Gastroesophageal sphincter (tissue), 4 donors: ENCODE measurements at regions not wholly inside any gene's neighbourhood (a gene's known extent, or its start where the extent isn't known, plus 50 kb on each side); places are given as distances from the start of the nearest gene placed in this dataset.

Experiments
- ATAC-seq: fragments of 150-250 bp; one replicate; pipeline ENCODE4 v1.9.1; 2016; ENCODE audit warnings: mild to moderate bottlenecking, moderate library complexity
- H3K27ac ChIP-seq, 4 donors: fragments of 200-600 bp; sonication (generic) in 3 of 4; 1 replicate in 3 of 4; 2 replicates in 1 of 4; pipeline ENCODE4 v1.5.1; 2016 to 2019
- H3K27me3 ChIP-seq: fragments of 200-600 bp; sonication (generic); one replicate; pipeline ENCODE4 v1.5.1; 2019
- H3K36me3 ChIP-seq, 2 donors: fragments of 200-600 bp; sonication (generic); one replicate each; pipeline ENCODE4 v1.5.1; 2019; ENCODE audit warnings: control low read depth in 1 of 2
- H3K4me1 ChIP-seq, 3 donors: fragments of 200-600 bp; sonication (generic); 1 replicate in 2 of 3; 2 replicates in 1 of 3; pipeline ENCODE4 v1.5.1; 2016 to 2019; ENCODE audit warnings: control low read depth in 2 of 3
- H3K4me3 ChIP-seq, 2 donors: fragments of 200-600 bp; sonication (generic); one replicate each; pipeline ENCODE4 v1.5.1; 2019; ENCODE audit warnings: mild to moderate bottlenecking in 1 of 2, moderate library complexity in 1 of 2
- H3K9me3 ChIP-seq, 3 donors: fragments of 200-600 bp; sonication (generic); one replicate each; pipeline ENCODE4 v1.5.1; 2017 to 2019; ENCODE audit warnings: control low read depth in 2 of 3
- EP300 ChIP-seq: sonication (generic); formaldehyde crosslinking; IDR thresholded peaks from one replicate; pipeline ENCODE4 v1.6.1; 2017; ENCODE audit warnings: antibody characterized with exemption, mild to moderate bottlenecking
- POLR2A ChIP-seq, 2 donors: fragments of 450-650 bp; IDR thresholded peaks; one replicate each; pipeline ENCODE4 v1.6.1; 2017; ENCODE audit warnings: antibody characterized with exemption in 2 of 2, mild to moderate bottlenecking in 2 of 2, moderate library complexity in 1 of 2
- POLR2AphosphoS5 ChIP-seq: sonication (generic); formaldehyde crosslinking; IDR thresholded peaks from one replicate; pipeline ENCODE4 v1.6.1; 2017; ENCODE audit warnings: antibody characterized with exemption
- WGBS, 2 donors: methylation state at CpG; one replicate each; pipeline ENCODE4 v1.1.5; 2018; ENCODE audit warnings: low coverage in 1 of 2; 5-methylcytosine and 5-hydroxymethylcytosine counted together
- TF ChIP-seq, protein P1 (sequence below), 4 experiments: fragments of 200-600 bp in 2 of 4; fragments of 450-650 bp in 2 of 4; sonication (generic) in 1 of 4; IDR thresholded peaks; one replicate each; pipeline ENCODE4 v1.5.1; 2017 to 2019; ENCODE audit warnings: antibody characterized with exemption in 4 of 4, mild to moderate bottlenecking in 2 of 4, moderate library complexity in 2 of 4

GRCh38 chr2:239519921-239520585 is 119.2 kb upstream of the HDAC4 start:
- Histone ChIP-seq H3K4me3 (no peak overlapping the region), H3K27me3 (no peaks in the 10 kb centered on the region), H3K4me1 (peaks cover 0 to 6% (median 0%) of the 10 kb centered on the region in 3 donors), H3K27ac (no peak overlapping the region), H3K9me3 (no peaks in the 10 kb centered on the region), H3K36me3 (no peaks in the 10 kb centered on the region)
- TF ChIP-seq POLR2A (IDR thresholded peaks at IDR 0.05) (no peak), POLR2AphosphoS5 (no peak), EP300 (no peak)
- TF ChIP-seq, protein P1, sequence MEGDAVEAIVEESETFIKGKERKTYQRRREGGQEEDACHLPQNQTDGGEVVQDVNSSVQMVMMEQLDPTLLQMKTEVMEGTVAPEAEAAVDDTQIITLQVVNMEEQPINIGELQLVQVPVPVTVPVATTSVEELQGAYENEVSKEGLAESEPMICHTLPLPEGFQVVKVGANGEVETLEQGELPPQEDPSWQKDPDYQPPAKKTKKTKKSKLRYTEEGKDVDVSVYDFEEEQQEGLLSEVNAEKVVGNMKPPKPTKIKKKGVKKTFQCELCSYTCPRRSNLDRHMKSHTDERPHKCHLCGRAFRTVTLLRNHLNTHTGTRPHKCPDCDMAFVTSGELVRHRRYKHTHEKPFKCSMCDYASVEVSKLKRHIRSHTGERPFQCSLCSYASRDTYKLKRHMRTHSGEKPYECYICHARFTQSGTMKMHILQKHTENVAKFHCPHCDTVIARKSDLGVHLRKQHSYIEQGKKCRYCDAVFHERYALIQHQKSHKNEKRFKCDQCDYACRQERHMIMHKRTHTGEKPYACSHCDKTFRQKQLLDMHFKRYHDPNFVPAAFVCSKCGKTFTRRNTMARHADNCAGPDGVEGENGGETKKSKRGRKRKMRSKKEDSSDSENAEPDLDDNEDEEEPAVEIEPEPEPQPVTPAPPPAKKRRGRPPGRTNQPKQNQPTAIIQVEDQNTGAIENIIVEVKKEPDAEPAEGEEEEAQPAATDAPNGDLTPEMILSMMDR (IDR thresholded peaks at IDR 0.05): no peak
- ATAC-seq: no peak
- 94% methylated on average over 3 of the region's 17 CpGs; no CpG with 5 or more reads in 1 of the 2 donors for WGBS, 2 donors

- Histone ChIP-seq H3K36me3 (no peaks in the 10 kb centered on the region), H3K4me3 (no peak overlapping the region), H3K9me3 (no peaks in the 10 kb centered on the region), H3K4me1 (peaks cover 0 to 6% (median 0%) of the 10 kb centered on the region in 3 donors), H3K27ac (no peak overlapping the region), H3K27me3 (no peaks in the 10 kb centered on the region)
- ATAC-seq: no peak
- WGBS, 2 donors: 48 to 53% methylated on average over 7 to 8 of the region's 22 CpGs
- TF ChIP-seq, protein P1 (IDR thresholded peaks at IDR 0.05): no peak
- TF ChIP-seq EP300 (no peak), POLR2A (IDR thresholded peaks at IDR 0.05) (no peak), POLR2AphosphoS5 (no peak)
These were observed 118.5 kb upstream of the HDAC4 start for GRCh38 chr2:239519089-239519920.

DNA sequence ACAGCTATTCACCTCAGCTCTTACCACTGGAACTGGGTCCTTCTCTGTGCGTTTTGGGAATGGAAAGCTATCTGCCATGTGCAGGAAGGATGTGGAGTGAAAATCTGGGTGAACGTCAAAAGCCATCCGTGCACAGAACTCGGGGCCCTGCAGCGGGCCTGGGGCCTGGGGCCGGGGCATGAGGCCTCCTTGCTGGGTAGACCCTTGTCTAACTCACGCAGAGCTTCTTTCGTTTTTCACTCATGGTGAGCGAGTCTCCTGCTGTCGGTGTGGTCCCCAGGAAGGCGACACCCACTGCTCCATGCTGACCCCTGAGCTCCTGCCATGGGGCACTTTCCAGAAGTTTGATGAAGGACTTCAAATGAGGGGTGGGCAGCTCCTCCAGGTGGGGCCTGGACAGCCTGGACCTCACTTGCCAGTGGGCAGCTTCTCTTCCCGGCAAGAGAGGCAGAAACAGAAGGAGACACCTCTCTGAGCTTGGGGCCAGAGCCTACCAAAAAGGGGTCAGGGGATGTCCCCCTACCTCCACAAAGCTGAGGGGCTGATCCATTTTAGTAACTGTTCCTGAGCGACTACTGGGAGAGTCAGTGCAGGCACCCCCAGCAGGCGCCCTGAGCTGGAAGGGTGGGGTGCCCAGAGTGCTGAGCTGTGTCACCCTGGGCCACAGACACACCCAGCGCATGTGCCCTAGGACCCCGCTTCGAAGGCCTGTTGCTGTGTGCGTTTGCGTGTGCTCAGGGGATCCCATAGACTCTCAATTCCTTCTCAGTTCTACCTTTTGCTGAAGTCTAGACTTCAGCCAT is 117.7 kb upstream of the HDAC4 start:
- Histone ChIP-seq H3K9me3 (no peaks in the 10 kb centered on the region), H3K36me3 (no peaks in the 10 kb centered on the region), H3K4me3 (no peak overlapping the region), H3K27me3 (no peaks in the 10 kb centered on the region), H3K4me1 (peaks cover 0 to 6% (median 0%) of the 10 kb centered on the region in 3 donors), H3K27ac (no peak overlapping the region)
- WGBS, 2 donors: 67% methylated on average over 3 of the region's 19 CpGs; no CpG with 5 or more reads in 1 of the 2 donors
- no peak for ATAC-seq
- TF ChIP-seq EP300 (no peak), POLR2AphosphoS5 (no peak), POLR2A (IDR thresholded peaks at IDR 0.05) (no peak)
- TF ChIP-seq, protein P1 (IDR thresholded peaks at IDR 0.05): no peak

DNA sequence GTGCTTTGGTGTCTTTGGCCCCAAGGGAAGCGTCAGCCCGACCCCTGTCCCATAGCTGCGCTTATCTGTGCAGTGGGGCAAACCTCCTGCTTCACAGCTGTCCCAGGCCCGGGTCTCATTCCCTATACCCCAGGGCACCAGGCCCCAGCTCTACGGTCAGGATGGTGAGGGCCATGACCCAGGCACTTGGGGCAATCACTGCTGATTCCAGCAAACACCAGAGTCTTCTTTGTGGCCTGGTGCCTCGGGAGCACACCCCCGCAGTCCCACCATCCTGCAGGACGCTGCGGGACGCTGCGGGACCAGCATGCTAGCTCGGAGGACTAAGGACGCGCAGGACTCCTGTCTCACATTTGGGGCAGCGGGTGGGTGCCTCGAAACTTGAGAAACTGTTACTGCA is 116.9 kb upstream of the HDAC4 start:
- no peak for ATAC-seq
- Histone ChIP-seq H3K9me3 (no peaks in the 10 kb centered on the region), H3K4me1 (peaks cover 0 to 6% (median 0%) of the 10 kb centered on the region in 3 donors), H3K36me3 (no peaks in the 10 kb centered on the region), H3K27ac (no peak overlapping the region), H3K27me3 (no peaks in the 10 kb centered on the region), H3K4me3 (no peak overlapping the region)
- WGBS, 2 donors: 80 to 96% methylated on average over 1 to 7 of the region's 16 CpGs
- TF ChIP-seq POLR2A (IDR thresholded peaks at IDR 0.05) (no peak), EP300 (no peak), POLR2AphosphoS5 (no peak)
- TF ChIP-seq, protein P1 (IDR thresholded peaks at IDR 0.05): no peak
